ENCODE measurements at regions not wholly inside any gene's neighbourhood (a gene's known extent, or its start where the extent isn't known, plus 50 kb on each side); places are given as distances from the start of the nearest gene placed in this dataset.

- TF ChIP-seq CTCF (IDR thresholded peaks at IDR 0.05) (no peak), POLR2A (IDR thresholded peaks at IDR 0.05) (no peak)
These were observed 636.2 kb upstream of the CCNG1 start for GRCh38 chr5:162801235-162801634.

Measured in ovary (tissue), 3 donors.